Muscle of leg (tissue), 3 donors: ENCODE measurements at regions not wholly inside any gene's neighbourhood (a gene's known extent, or its start where the extent isn't known, plus 50 kb on each side); places are given as distances from the start of the nearest gene placed in this dataset.

Experiments
- DNase-seq: peaks from one replicate; pipeline ENCODE4 v3.0.0; 2013
- H3K27ac ChIP-seq: one replicate; pipeline ENCODE4 v1.5.1; 2013; ENCODE audit warnings: mild to moderate bottlenecking, low read length, control low read depth
- H3K27me3 ChIP-seq: one replicate; pipeline ENCODE4 v1.6.1; 2013; ENCODE audit warnings: low read length; ENCODE audit not compliant: control insufficient read depth, insufficient read depth
- H3K36me3 ChIP-seq: one replicate; pipeline ENCODE4 v1.6.1; 2013; ENCODE audit warnings: low read length; ENCODE audit not compliant: control insufficient read depth, insufficient read depth
- H3K4me1 ChIP-seq: one replicate; pipeline ENCODE4 v1.6.1; 2013; ENCODE audit warnings: low read length; ENCODE audit not compliant: control insufficient read depth, insufficient read depth
- H3K4me3 ChIP-seq: one replicate; pipeline ENCODE4 v1.5.1; 2013; ENCODE audit warnings: low read length, control low read depth
- H3K9me3 ChIP-seq: replicated peaks from 2 replicates; pipeline ENCODE4 v1.6.1; 2013; ENCODE audit warnings: low read depth, low read length; ENCODE audit not compliant: control insufficient read depth
- WGBS: methylation state at CpG from one replicate; pipeline ENCODE4 v1.1.5; 2013; ENCODE audit warnings: missing lambda C conversion rate; ENCODE audit not compliant: insufficient coverage; 5-methylcytosine and 5-hydroxymethylcytosine counted together

- Histone ChIP-seq H3K4me1 (no peaks in the 10 kb centered on the region), H3K27me3 (no peaks in the 10 kb centered on the region), H3K9me3 (no peaks in the 10 kb centered on the region), H3K27ac (no peak overlapping the region), H3K4me3 (no peak overlapping the region), H3K36me3 (no peaks in the 10 kb centered on the region)
- no peak for DNase-seq
- WGBS = 83% methylated on average over 1 of the region's 2 CpGs
Observed at GRCh38 chr5:166086568-166086967, 2204.9 kb upstream of the WWC1 start.

GRCh38 chr5:166088389-166089039 is 2202.9 kb upstream of the WWC1 start:
- WGBS = 0% methylated on average over 1 of the region's 3 CpGs
- Histone ChIP-seq H3K9me3 (no peaks in the 10 kb centered on the region), H3K27me3 (no peaks in the 10 kb centered on the region), H3K27ac (no peak overlapping the region), H3K4me1 (no peaks in the 10 kb centered on the region), H3K4me3 (no peak overlapping the region), H3K36me3 (no peaks in the 10 kb centered on the region)
- no peak for DNase-seq

GRCh38 chr5:166091931-166092330 is 2199.5 kb upstream of the WWC1 start:
- Histone ChIP-seq H3K27me3 (no peaks in the 10 kb centered on the region), H3K36me3 (no peaks in the 10 kb centered on the region), H3K4me1 (no peaks in the 10 kb centered on the region), H3K27ac (no peak overlapping the region), H3K9me3 (peaks cover 3% of the 10 kb centered on the region), H3K4me3 (no peak overlapping the region)
- no peak for DNase-seq
- WGBS = no CpG with 5 or more reads among the region's 1 CpG

GRCh38 chr5:166093312-166093711 is 2198.1 kb upstream of the WWC1 start:
- Histone ChIP-seq H3K36me3 (no peaks in the 10 kb centered on the region), H3K27ac (no peak overlapping the region), H3K4me1 (no peaks in the 10 kb centered on the region), H3K9me3 (peaks cover 3% of the 10 kb centered on the region), H3K4me3 (no peak overlapping the region), H3K27me3 (no peaks in the 10 kb centered on the region)
- no CpG with 5 or more reads among the region's 4 CpGs for WGBS
- DNase-seq = no peak

GRCh38 chr5:166102947-166103346 is 2188.5 kb upstream of the WWC1 start:
- Histone ChIP-seq H3K36me3 (no peaks in the 10 kb centered on the region), H3K4me3 (no peak overlapping the region), H3K9me3 (peaks cover 8% of the 10 kb centered on the region), H3K27ac (no peak overlapping the region), H3K27me3 (no peaks in the 10 kb centered on the region), H3K4me1 (no peaks in the 10 kb centered on the region)
- WGBS = 95% methylated on average over 7 of the region's 10 CpGs
- DNase-seq = no peak

- no peaks in the 10 kb centered on the region for H3K4me1 ChIP-seq
- H3K9me3 ChIP-seq = no peaks in the 10 kb centered on the region
- no peak overlapping the region for H3K27ac ChIP-seq
- H3K36me3 ChIP-seq = no peaks in the 10 kb centered on the region
- no peaks in the 10 kb centered on the region for H3K27me3 ChIP-seq
- WGBS = 100% methylated on average over 1 of the region's 3 CpGs
- no peak for DNase-seq
- no peak overlapping the region for H3K4me3 ChIP-seq
Observed at GRCh38 chr5:166111021-166111420, 2180.4 kb upstream of the WWC1 start.

- DNase-seq = peak; percentile 37
- H3K36me3 ChIP-seq = no peaks in the 10 kb centered on the region
- no CpG with 5 or more reads among the region's 4 CpGs for WGBS
- H3K27ac ChIP-seq = no peak overlapping the region
- no peaks in the 10 kb centered on the region for H3K9me3 ChIP-seq
- no peaks in the 10 kb centered on the region for H3K27me3 ChIP-seq
- no peak overlapping the region for H3K4me3 ChIP-seq
- H3K4me1 ChIP-seq = no peaks in the 10 kb centered on the region
Observed at GRCh38 chr5:166117072-166118066, 2174.1 kb upstream of the WWC1 start.

GRCh38 chr5:166119506-166119905 is 2171.9 kb upstream of the WWC1 start:
- no peak overlapping the region for H3K27ac ChIP-seq
- DNase-seq = no peak
- WGBS = no CpG with 5 or more reads among the region's 2 CpGs
- no peaks in the 10 kb centered on the region for H3K9me3 ChIP-seq
- no peak overlapping the region for H3K4me3 ChIP-seq
- H3K36me3 ChIP-seq = no peaks in the 10 kb centered on the region
- no peaks in the 10 kb centered on the region for H3K4me1 ChIP-seq
- no peaks in the 10 kb centered on the region for H3K27me3 ChIP-seq

GRCh38 chr5:166123717-166124116 is 2167.7 kb upstream of the WWC1 start:
- no peaks in the 10 kb centered on the region for H3K27me3 ChIP-seq
- no peak overlapping the region for H3K4me3 ChIP-seq
- no peaks in the 10 kb centered on the region for H3K4me1 ChIP-seq
- no peak overlapping the region for H3K27ac ChIP-seq
- no peaks in the 10 kb centered on the region for H3K36me3 ChIP-seq
- DNase-seq = peak; percentile 18
- no peaks in the 10 kb centered on the region for H3K9me3 ChIP-seq
- no CpG with 5 or more reads among the region's 4 CpGs for WGBS

- WGBS = 95% methylated on average over 8 of the region's 10 CpGs
- Histone ChIP-seq H3K27me3 (no peaks in the 10 kb centered on the region), H3K4me3 (no peak overlapping the region), H3K9me3 (peaks cover 11% of the 10 kb centered on the region), H3K4me1 (no peaks in the 10 kb centered on the region), H3K36me3 (no peaks in the 10 kb centered on the region), H3K27ac (no peak overlapping the region)
- DNase-seq = no peak
Observed at GRCh38 chr5:166127766-166128570, 2163.5 kb upstream of the WWC1 start.
